GM19240 (cell line): ENCODE measurements at regions not wholly inside any gene's neighbourhood (a gene's known extent, or its start where the extent isn't known, plus 50 kb on each side); places are given as distances from the start of the nearest gene placed in this dataset.

Source experiments
- DNase-seq: peaks from one replicate; pipeline ENCODE4 v3.0.0; 2011; ENCODE audit warnings: low spot score; ENCODE audit not compliant: insufficient read length

- DNase-seq: no peak
Measured at GRCh38 chr18:74023220-74023619, 124.4 kb downstream of the FBXO15 start.

- DNase-seq: no peak
Measured at GRCh38 chr18:74019864-74020263, 127.8 kb downstream of the FBXO15 start.

GRCh38 chr18:74013955-74014354 lies 133.7 kb downstream of the FBXO15 start:
- no peak for DNase-seq

GRCh38 chr18:74012954-74013630 lies 134.5 kb downstream of the FBXO15 start:
- DNase-seq: no peak

GRCh38 chr18:74006143-74006542 lies 141.5 kb downstream of the FBXO15 start:
- DNase-seq: no peak

GRCh38 chr18:74005320-74006109 lies 142.1 kb downstream of the FBXO15 start:
- DNase-seq: no peak

- DNase-seq: no peak
Measured at GRCh38 chr18:73992242-73993022, 155.2 kb downstream of the FBXO15 start.

GRCh38 chr18:73991570-73991969 lies 156.1 kb downstream of the FBXO15 start:
- DNase-seq: no peak

GRCh38 chr18:73990258-73990657 lies 157.4 kb downstream of the FBXO15 start:
- no peak for DNase-seq

GRCh38 chr18:73987247-73987980 lies 160.2 kb downstream of the FBXO15 start:
- no peak for DNase-seq

GRCh38 chr18:73986711-73987110 lies 160.9 kb downstream of the FBXO15 start:
- DNase-seq: no peak

- no peak for DNase-seq
Measured at GRCh38 chr18:73985855-73986625, 161.6 kb downstream of the FBXO15 start.

- DNase-seq: no peak
Measured at GRCh38 chr18:73983970-73984369, 163.7 kb downstream of the FBXO15 start.

- DNase-seq: no peak
Measured at GRCh38 chr18:73983496-73983895, 164.1 kb downstream of the FBXO15 start.

- DNase-seq: no peak
Measured at GRCh38 chr18:73981796-73982195, 165.8 kb downstream of the FBXO15 start.

- no peak for DNase-seq
Measured at GRCh38 chr18:73980289-73980979, 167.2 kb downstream of the FBXO15 start.

- no peak for DNase-seq
Measured at GRCh38 chr18:73979742-73980141, 167.9 kb downstream of the FBXO15 start.

GRCh38 chr18:73976433-73976832 lies 171.2 kb downstream of the FBXO15 start:
- no peak for DNase-seq

- no peak for DNase-seq
Measured at GRCh38 chr18:73975266-73975665, 172.4 kb downstream of the FBXO15 start.

- no peak for DNase-seq
Measured at GRCh38 chr18:73973972-73974371, 173.7 kb downstream of the FBXO15 start.
